Hematopoietic multipotent progenitor cell treated with erythropoietin and hydrocortisone succinate and interleukin-3 and kit ligand, for 6 days (in vitro differentiated cells): ENCODE measurements at regions not wholly inside any gene's neighbourhood (a gene's known extent, or its start where the extent isn't known, plus 50 kb on each side); places are given as distances from the start of the nearest gene placed in this dataset.

ENCODE experiments used
- DNase-seq: peaks from one replicate; pipeline ENCODE4 v3.0.0-alpha.2; 2015

GRCh38 chr5:67286006-67286405 is 89.4 kb upstream of the CD180 start:
- no peak for DNase-seq

GRCh38 chr5:67283988-67284487 is 87.4 kb upstream of the CD180 start:
- no peak for DNase-seq

GRCh38 chr5:67283275-67283987 is 86.8 kb upstream of the CD180 start:
- no peak for DNase-seq

GRCh38 chr5:67281874-67282273 is 85.3 kb upstream of the CD180 start:
- no peak for DNase-seq

- DNase-seq = no peak
These were observed 77.2 kb upstream of the CD180 start for GRCh38 chr5:67273689-67274356.

GRCh38 chr5:67272453-67273130 is 76.0 kb upstream of the CD180 start:
- no peak for DNase-seq

GRCh38 chr5:67268231-67269021 is 71.8 kb upstream of the CD180 start:
- no peak for DNase-seq

GRCh38 chr5:67267512-67268216 is 71.1 kb upstream of the CD180 start:
- no peak for DNase-seq

GRCh38 chr5:67266654-67267350 is 70.2 kb upstream of the CD180 start:
- no peak for DNase-seq

GRCh38 chr5:67265951-67266350 is 69.4 kb upstream of the CD180 start:
- no peak for DNase-seq

- DNase-seq = no peak
These were observed 67.2 kb upstream of the CD180 start for GRCh38 chr5:67263656-67264408.

- DNase-seq = no peak
These were observed 66.4 kb upstream of the CD180 start for GRCh38 chr5:67262956-67263355.

- no peak for DNase-seq
These were observed 65.6 kb upstream of the CD180 start for GRCh38 chr5:67262206-67262605.

- no peak for DNase-seq
These were observed 63.1 kb upstream of the CD180 start for GRCh38 chr5:67259548-67260215.

GRCh38 chr5:67257500-67257899 is 60.9 kb upstream of the CD180 start:
- DNase-seq = no peak

GRCh38 chr5:67257077-67257476 is 60.5 kb upstream of the CD180 start:
- DNase-seq = no peak

GRCh38 chr5:67255881-67256280 is 59.3 kb upstream of the CD180 start:
- no peak for DNase-seq

- no peak for DNase-seq
These were observed 57.3 kb upstream of the CD180 start for GRCh38 chr5:67253911-67254310.

GRCh38 chr5:67249590-67249895 is 52.9 kb upstream of the CD180 start:
- DNase-seq = no peak

- DNase-seq = no peak
These were observed 52.3 kb upstream of the CD180 start for GRCh38 chr5:67248703-67249589.
